K562 (cell line): ENCODE measurements at regions not wholly inside any gene's neighbourhood (a gene's known extent, or its start where the extent isn't known, plus 50 kb on each side); places are given as distances from the start of the nearest gene placed in this dataset.

Experiments
- ATAC-seq: fragments of 200-7000 bp; cut with Tn5 transposase; 3 replicates; pipeline ENCODE4 v1.9.1; 2020; ENCODE audit warnings: moderate library complexity
- BruUV-seq: library from RNA; stranded (reverse); fragments of 400-500 nt; replicated peaks from 2 replicates; lab custom pipeline; 2021; lab: Mats Ljungman, UMichigan
- CTCF ChIA-PET: fragments of 300-600 bp; formaldehyde crosslinking; extraction: SDS; loops from one replicate; lab custom pipeline; 2021; ENCODE audit warnings: low intra/inter-chr PET ratio; lab: Yijun Ruan, JAX
- POLR2A ChIA-PET: fragments of 300-600, 350-650 bp; sonication (Branson Sonifier 250); formaldehyde crosslinking; extraction: SDS; loops from one replicate; lab custom pipeline; 2021; ENCODE audit warnings: antibody characterized with exemption, inconsistent platforms; lab: Yijun Ruan, JAX
- DNase-seq, 4 experiments: peaks; one replicate each; pipeline versions ENCODE4 v3.0.0 to v3.0.0-alpha.2; 2011 to 2018; ENCODE audit warnings: low spot score in 3 of 4, mixed read lengths in 3 of 4; ENCODE audit errors: extremely low read depth in 1 of 4
- FAIRE-seq: peaks from 2 replicates; lab custom pipeline; 2011; peaks lifted over from hg19 to GRCh38; lab: Jason Lieb, UNC
- H2AFZ ChIP-seq: 2 replicates; pipeline ENCODE4 v1.6.0; 2011; ENCODE audit warnings: low read depth, low read length, control low read depth, inconsistent platforms
- H3K27ac ChIP-seq: fragments of 200-600 bp; 3 replicates; pipeline ENCODE4 v1.8.0; 2011; ENCODE audit warnings: low read depth, mild to moderate bottlenecking, control low read depth, inconsistent platforms, low read length, moderate library complexity, mixed read lengths; ENCODE audit errors: extremely low read depth
- H3K27me3 ChIP-seq, 2 experiments: fragments of 300-600 bp in 1 of 2; 2 replicates in 1 of 2; 3 replicates in 1 of 2; pipeline versions ENCODE4 v1.6.0 to v1.8.0; 2011; ENCODE audit warnings: inconsistent platforms in 2 of 2, low read length in 2 of 2, mild to moderate bottlenecking in 1 of 2, mixed read lengths in 1 of 2, moderate library complexity in 1 of 2; ENCODE audit not compliant: control insufficient read depth in 2 of 2, insufficient read depth in 2 of 2
- H3K36me3 ChIP-seq: fragments of 300-600 bp; 3 replicates; pipeline ENCODE4 v1.8.0; 2011; ENCODE audit warnings: mild to moderate bottlenecking, low read length, inconsistent platforms; ENCODE audit not compliant: control insufficient read depth, insufficient read depth
- H3K4me1 ChIP-seq, 2 experiments: fragments of 200-600 bp in 1 of 2; replicated peaks in 1 of 2; 2 replicates in 1 of 2; 3 replicates in 1 of 2; pipeline versions ENCODE4 v1.5.1 to v1.8.0; 2011; ENCODE audit warnings: inconsistent platforms in 2 of 2, low read length in 2 of 2, mild to moderate bottlenecking in 1 of 2, mixed read lengths in 1 of 2, moderate library complexity in 1 of 2; ENCODE audit not compliant: control insufficient read depth in 2 of 2, insufficient read depth in 2 of 2
- H3K4me2 ChIP-seq: 2 replicates; pipeline ENCODE4 v1.6.1; 2011; ENCODE audit warnings: low read length, control low read depth, inconsistent platforms, mixed read lengths; ENCODE audit not compliant: insufficient read depth
- H3K4me3 ChIP-seq: fragments of 200-600 bp; sonication (generic), shearing (Covaris generic); 2 replicates; pipeline ENCODE4 v1.5.1; 2016; ENCODE audit warnings: control low read depth, inconsistent platforms
- H3K79me2 ChIP-seq: fragments of 200-600 bp; 3 replicates; pipeline ENCODE4 v1.8.0; 2011; ENCODE audit warnings: low read length, inconsistent platforms; ENCODE audit not compliant: control insufficient read depth, insufficient read depth
- H3K9ac ChIP-seq, 2 experiments: 2 replicates each; pipeline versions ENCODE4 v1.6.0 to v1.6.1; 2011; ENCODE audit warnings: low read depth in 2 of 2, low read length in 2 of 2, control low read depth in 1 of 2, inconsistent platforms in 1 of 2, mild to moderate bottlenecking in 1 of 2, mixed read lengths in 1 of 2; ENCODE audit not compliant: insufficient read depth in 1 of 2
- H3K9me1 ChIP-seq: one replicate; pipeline ENCODE4 v1.6.0; 2011; ENCODE audit warnings: inconsistent platforms, mild to moderate bottlenecking, low read length, moderate library complexity; ENCODE audit not compliant: control insufficient read depth, insufficient read depth
- H3K9me3 ChIP-seq: replicated peaks from 2 replicates; pipeline ENCODE4 v1.5.1; 2011; ENCODE audit warnings: low read depth, low read length, inconsistent platforms; ENCODE audit not compliant: control insufficient read depth, insufficient read depth
- H4K20me1 ChIP-seq: replicated peaks from 2 replicates; pipeline ENCODE4 v1.6.1; 2011; ENCODE audit warnings: low read length, inconsistent platforms, mixed read lengths; ENCODE audit not compliant: control insufficient read depth, insufficient read depth
- BRCA1 ChIP-seq, 2 experiments: fragments of 450-650 bp in 1 of 2; sonication (generic) in 1 of 2; formaldehyde crosslinking in 1 of 2; IDR thresholded peaks; 2 replicates each; pipeline versions ENCODE4 v1.5.0 to v1.6.1; 2017 to 2020; ENCODE audit warnings: mild to moderate bottlenecking in 1 of 2, missing genetic modification reagents in 1 of 2
- CBX5 ChIP-seq: IDR thresholded peaks from 2 replicates; pipeline ENCODE4 v1.6.1; 2014; ENCODE audit warnings: low read depth, borderline replicate concordance
- KLF6 ChIP-seq: fragments of 250-450 bp; sonication (Bioruptor Pico); IDR thresholded peaks from 2 replicates; pipeline ENCODE4 v1.4.0; 2020; ENCODE audit warnings: mild to moderate bottlenecking, moderate library complexity, borderline replicate concordance
- MNT ChIP-seq, 2 experiments: fragments of 450-650 bp; conservative IDR thresholded peaks; 2 replicates each; pipeline ENCODE4 v1.6.1; 2017; ENCODE audit warnings: mild to moderate bottlenecking in 2 of 2, moderate library complexity in 2 of 2
- NCOA1 ChIP-seq: fragments of 450-650 bp; IDR thresholded peaks from 2 replicates; pipeline ENCODE4 v1.6.1; 2016; ENCODE audit warnings: low read depth
- NR2C1 ChIP-seq, 2 experiments: fragments of 450-650 bp; IDR thresholded peaks; 2 replicates each; pipeline ENCODE4 v1.6.1; 2017; ENCODE audit warnings: mild to moderate bottlenecking in 2 of 2, antibody characterized with exemption in 1 of 2, inconsistent platforms in 1 of 2, missing compliant biosample characterization in 1 of 2, missing genetic modification characterization in 1 of 2
- SPI1 ChIP-seq: IDR thresholded peaks from 2 replicates; pipeline ENCODE4 v1.6.1; 2011; ENCODE audit warnings: low read depth, low read length, control low read depth, borderline replicate concordance
- TCF7L2 ChIP-seq: fragments of 150-350 bp; IDR thresholded peaks from 2 replicates; pipeline ENCODE4 v1.6.1; 2016; ENCODE audit warnings: low read depth, mild to moderate bottlenecking, low read length, moderate library complexity
- THRA ChIP-seq: fragments of 450-650 bp; IDR thresholded peaks from 2 replicates; pipeline ENCODE4 v1.6.1; 2017; ENCODE audit warnings: mild to moderate bottlenecking, moderate library complexity
- ZFPM2 ChIP-seq: fragments of 250-450 bp; sonication (Bioruptor Pico); IDR thresholded peaks from 2 replicates; pipeline ENCODE4 v1.5.1; 2022; ENCODE audit warnings: mild to moderate bottlenecking
- ZNF24 ChIP-seq: fragments of 450-650 bp; IDR thresholded peaks from 2 replicates; pipeline ENCODE4 v1.6.1; 2016
- ZNF324 ChIP-seq: fragments of 250-450 bp; sonication (Bioruptor Pico); IDR thresholded peaks from 2 replicates; pipeline ENCODE4 v1.4.0; 2020; ENCODE audit warnings: mild to moderate bottlenecking
- ZNF408 ChIP-seq: fragments of 250-450 bp; sonication (Bioruptor Pico); IDR thresholded peaks from 2 replicates; pipeline ENCODE4 v1.4.0; 2020; ENCODE audit warnings: low read depth, mild to moderate bottlenecking, moderate library complexity
- ZNF589 ChIP-seq: fragments of 200-800 bp; sonication (Bioruptor generic); IDR thresholded peaks from 2 replicates; pipeline ENCODE4 v1.6.1; 2016; ENCODE audit warnings: low read depth, missing genetic modification characterization, missing compliant biosample characterization
- WGBS: fragments of 100-300 bp; shearing (Covaris generic); methylation state at CpG from one replicate; pipeline ENCODE4 v1.1.6; 2016; ENCODE audit warnings: low coverage, mixed read lengths; ENCODE audit not compliant: insufficient coverage; ENCODE audit errors: missing lambda C conversion rate; 5-methylcytosine and 5-hydroxymethylcytosine counted together
- in situ Hi-C: fragments of 300-500 bp; cut with MboI; formaldehyde crosslinking; loops from 4 replicates; pipeline ENCODE4 v1.15.0; 2018; ENCODE audit warnings: inconsistent platforms, mixed read lengths
- intact Hi-C: fragments of 100-400 bp; cut with micrococcal nuclease; formaldehyde crosslinking; loops from 2 replicates; pipeline ENCODE4 v1.14.2; 2022
- TF ChIP-seq, protein P1 (sequence below), 2 experiments: fragments of 450-650 bp in 1 of 2; sonication (generic) in 1 of 2; formaldehyde crosslinking; conservative IDR thresholded peaks; 2 replicates each; pipeline versions ENCODE4 v1.4.0 to v1.8.1; 2020 to 2022; ENCODE audit warnings: mild to moderate bottlenecking in 1 of 2, missing genetic modification reagents in 1 of 2
- TF ChIP-seq, protein P2 (sequence below): IDR thresholded peaks from 2 replicates; pipeline ENCODE4 v1.6.1; 2012; ENCODE audit warnings: low read depth, low read length, improper control_type of control experiment, borderline replicate concordance

- Histone ChIP-seq H3K9ac (no peak overlapping the region), H3K9me3 (no peaks in the 10 kb centered on the region; the same call in 1 of the 2 replicates), H2AFZ (no peak overlapping the region), H3K9me1 (no peaks in the 10 kb centered on the region), H4K20me1 (no peaks in the 10 kb centered on the region), H3K4me2 (no peak overlapping the region), H3K4me3 (no peak overlapping the region), H3K27ac (no peak overlapping the region), H3K36me3 (no peaks in the 10 kb centered on the region), H3K4me1 (no peaks in the 10 kb centered on the region), H3K27me3 (no peaks in the 10 kb centered on the region), H3K79me2 (no peaks in the 10 kb centered on the region)
- TF ChIP-seq ZFPM2 (CRISPR knock-in tag) (no peak), BRCA1 (IDR thresholded peaks at IDR 0.05) (no peak), BRCA1 (CRISPR knock-in tag; IDR thresholded peaks at IDR 0.05) (no peak), MNT (conservative IDR thresholded peaks at IDR 0.05) (no peak), NCOA1 (no peak), KLF6 (no peak), NR2C1 (IDR thresholded peaks at IDR 0.05) (no peak), NR2C1 (tag; IDR thresholded peaks at IDR 0.05) (no peak), CBX5 (no peak), ZNF589 (CRISPR knock-in tag) (no peak), ZNF324 (CRISPR knock-in tag) (no peak), THRA (no peak), ZNF408 (CRISPR knock-in tag) (no peak), ZNF24 (no peak), TCF7L2 (no peak), SPI1 (no peak)
- TF ChIP-seq, protein P1, sequence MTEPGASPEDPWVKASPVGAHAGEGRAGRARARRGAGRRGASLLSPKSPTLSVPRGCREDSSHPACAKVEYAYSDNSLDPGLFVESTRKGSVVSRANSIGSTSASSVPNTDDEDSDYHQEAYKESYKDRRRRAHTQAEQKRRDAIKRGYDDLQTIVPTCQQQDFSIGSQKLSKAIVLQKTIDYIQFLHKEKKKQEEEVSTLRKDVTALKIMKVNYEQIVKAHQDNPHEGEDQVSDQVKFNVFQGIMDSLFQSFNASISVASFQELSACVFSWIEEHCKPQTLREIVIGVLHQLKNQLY (CRISPR knock-in tag; conservative IDR thresholded peaks at IDR 0.05) = no peak
- TF ChIP-seq, protein P2, sequence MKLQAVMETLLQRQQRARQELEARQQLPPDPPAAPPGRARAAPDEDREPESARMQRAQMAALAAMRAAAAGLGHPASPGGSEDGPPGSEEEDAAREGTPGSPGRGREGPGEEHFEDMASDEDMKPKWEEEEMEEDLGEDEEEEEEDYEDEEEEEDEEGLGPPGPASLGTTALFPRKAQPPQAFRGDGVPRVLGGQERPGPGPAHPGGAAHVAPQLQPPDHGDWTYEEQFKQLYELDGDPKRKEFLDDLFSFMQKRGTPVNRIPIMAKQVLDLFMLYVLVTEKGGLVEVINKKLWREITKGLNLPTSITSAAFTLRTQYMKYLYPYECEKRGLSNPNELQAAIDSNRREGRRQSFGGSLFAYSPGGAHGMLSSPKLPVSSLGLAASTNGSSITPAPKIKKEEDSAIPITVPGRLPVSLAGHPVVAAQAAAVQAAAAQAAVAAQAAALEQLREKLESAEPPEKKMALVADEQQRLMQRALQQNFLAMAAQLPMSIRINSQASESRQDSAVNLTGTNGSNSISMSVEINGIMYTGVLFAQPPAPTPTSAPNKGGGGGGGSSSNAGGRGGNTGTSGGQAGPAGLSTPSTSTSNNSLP = no peak
- ChIA-PET POLR2A (no interaction called here), CTCF (no interaction called here)
- no TSS peak for BruUV-seq
- WGBS = 0% methylated on average over 1 of the region's 1 CpG
- ATAC-seq (no peak), DNase-seq (no peak), FAIRE-seq (no peak)
- intact Hi-C loops (no loop called here), in situ Hi-C loops (no loop called here)
These were observed 889.2 kb downstream of the TTLL7 start for GRCh38 chr1:83109692-83110091.
